NCI-H1436 treated with DMSO at 0.1 percent for 48 hours (cell line): ENCODE measurements at regions not wholly inside any gene's neighbourhood (a gene's known extent, or its start where the extent isn't known, plus 50 kb on each side); places are given as distances from the start of the nearest gene placed in this dataset.
"Not testable (repeated sequence)": the region's sequence is repeated elsewhere in the genome, so short reads cannot be mapped to it uniquely, and the experiment has no call there.

Experiments used
- DNase-seq: peaks from one replicate; lab custom pipeline; 2025; lab: John Stamatoyannopoulos, UW

DNA sequence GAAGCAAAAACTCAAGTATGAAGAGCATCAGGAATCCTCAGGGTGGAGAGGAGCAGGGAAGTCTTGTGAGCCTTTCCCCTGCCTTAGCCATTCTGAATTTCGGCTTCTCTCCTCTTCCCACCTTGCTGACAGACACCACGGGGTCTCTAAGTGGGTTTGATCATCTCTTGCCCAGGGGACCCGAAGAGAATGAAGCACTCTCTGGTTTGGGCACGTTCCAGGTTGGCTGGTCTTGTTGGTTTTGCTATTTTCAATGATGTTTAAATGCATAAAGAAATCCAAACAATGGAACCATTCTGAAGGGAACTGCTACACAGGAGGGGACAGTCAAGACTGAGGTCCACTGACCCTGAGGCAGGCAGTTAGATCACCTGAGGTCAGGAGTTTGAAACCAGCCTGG is 131.7 kb downstream of the PXDC1 start:
- DNase-seq, result no peak

DNA sequence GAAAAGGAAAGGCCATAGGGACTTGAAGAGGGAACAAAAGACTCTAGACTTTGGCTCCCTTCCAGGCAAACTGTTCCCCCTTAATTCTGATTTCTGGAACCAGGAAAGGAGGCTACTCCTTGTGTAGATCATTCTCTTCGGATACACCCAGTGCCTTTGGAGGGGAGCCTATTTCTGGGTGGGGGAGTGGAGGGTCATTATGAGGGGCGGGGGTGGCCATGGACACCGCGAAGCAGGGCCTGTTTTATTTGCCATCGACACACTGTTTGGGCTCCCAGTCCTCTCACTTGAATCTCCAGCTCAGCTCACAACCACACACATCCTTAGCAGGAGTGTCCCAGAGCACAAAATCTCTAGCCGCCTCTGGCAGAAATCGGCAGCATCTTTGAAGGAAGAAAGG is 132.3 kb downstream of the PXDC1 start:
- no peak for DNase-seq

DNA sequence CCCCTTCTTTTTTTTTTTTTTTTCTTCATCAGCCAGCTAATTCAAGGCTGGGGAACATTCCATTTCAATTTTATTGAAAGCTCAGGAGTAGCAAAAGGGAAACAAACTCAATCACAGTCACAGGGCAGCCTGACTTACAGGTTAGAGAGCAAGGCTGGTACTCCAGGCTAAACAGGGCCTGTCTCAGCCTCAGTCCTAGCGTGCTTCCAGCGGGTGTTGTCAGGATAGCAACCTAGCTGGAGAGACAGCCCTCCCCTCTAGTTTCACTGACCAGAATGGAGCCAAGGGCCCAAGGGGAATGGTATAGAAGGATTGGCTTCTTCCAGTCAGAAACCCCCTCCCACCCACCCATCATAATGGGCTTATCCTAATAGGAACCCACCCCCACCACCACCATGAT is 132.9 kb downstream of the PXDC1 start:
- DNase-seq, result no peak

DNA sequence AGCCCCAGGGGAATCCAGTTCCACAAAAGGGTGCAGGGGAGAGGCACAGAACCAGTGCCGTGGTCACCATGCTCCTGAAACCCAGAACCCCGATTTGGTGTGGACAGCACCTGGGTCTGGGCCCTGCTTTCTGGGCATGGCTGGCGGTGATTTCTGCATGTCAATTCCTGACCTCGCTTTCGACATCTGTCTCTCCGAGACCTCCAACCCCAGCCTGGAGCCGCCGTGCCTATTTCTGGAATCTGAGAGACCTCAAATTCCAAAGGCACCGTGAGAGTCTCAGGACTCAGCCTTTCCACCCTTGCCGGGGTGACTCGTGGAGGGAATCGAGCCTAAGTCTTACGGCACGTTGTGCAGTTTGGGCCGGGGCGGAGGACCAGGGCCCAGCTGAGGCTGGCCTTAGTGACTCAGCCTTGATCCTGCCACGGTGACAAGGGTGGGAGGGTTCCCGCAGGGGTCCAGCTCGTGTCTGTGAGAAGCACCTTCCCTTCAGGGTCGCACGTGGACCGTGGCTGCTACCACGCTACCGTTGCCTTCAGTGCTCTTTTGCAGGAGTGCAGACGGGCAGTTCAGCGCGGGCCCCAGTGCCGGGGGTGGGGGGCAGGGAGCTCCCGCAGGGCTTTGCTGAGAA is 133.7 kb downstream of the PXDC1 start:
- DNase-seq, result no peak

DNA sequence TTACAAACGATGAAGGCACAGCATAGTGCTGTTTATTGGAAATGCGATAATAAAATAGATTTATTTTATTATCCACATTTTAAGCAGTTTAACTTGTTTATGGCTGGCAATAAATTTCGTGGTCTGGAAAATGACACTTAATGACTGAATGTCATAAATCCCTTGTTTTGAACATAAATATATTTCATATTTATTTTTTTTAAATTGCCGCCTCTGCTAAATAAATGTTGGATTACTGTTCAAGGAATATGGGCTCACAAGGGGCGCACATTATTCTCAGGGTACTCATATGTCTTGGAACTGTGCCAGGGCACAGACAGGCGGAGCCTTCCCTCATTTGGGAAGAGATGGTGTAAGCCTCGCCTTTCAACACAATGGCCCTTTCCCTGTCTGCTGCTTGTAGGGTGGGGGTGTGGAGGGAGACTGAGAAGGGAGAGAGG is 134.3 kb downstream of the PXDC1 start:
- no peak for DNase-seq

DNA sequence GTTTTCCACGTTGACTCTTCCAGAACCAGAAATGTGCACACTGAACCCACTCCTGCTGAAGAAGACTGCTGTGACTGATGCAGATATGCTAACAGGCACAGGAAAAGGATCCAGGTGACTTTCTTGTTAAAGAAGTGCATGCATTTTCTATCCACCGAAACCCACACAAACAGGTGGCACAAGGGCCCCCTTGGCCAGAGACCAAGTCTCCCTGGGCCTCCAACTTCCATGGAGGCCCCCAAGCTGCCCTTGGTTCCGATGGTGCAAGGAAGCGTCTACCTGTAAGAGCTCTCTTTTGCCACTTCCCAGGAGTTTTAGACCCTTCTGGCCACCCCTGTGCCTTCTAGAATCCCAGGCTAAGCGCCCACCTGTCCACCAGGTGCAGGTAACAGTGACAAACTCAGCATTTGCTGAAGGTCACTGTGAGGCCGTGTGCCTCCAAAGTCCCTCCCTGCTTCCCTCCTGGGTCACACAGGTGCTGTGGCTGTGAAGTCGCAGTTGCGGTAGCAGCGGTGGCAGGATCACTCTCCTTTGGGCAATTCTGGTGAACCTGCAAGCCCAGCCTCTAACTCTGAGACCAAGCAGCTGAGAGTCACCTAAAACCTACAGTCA is 134.8 kb downstream of the PXDC1 start:
- DNase-seq, result no peak

DNA sequence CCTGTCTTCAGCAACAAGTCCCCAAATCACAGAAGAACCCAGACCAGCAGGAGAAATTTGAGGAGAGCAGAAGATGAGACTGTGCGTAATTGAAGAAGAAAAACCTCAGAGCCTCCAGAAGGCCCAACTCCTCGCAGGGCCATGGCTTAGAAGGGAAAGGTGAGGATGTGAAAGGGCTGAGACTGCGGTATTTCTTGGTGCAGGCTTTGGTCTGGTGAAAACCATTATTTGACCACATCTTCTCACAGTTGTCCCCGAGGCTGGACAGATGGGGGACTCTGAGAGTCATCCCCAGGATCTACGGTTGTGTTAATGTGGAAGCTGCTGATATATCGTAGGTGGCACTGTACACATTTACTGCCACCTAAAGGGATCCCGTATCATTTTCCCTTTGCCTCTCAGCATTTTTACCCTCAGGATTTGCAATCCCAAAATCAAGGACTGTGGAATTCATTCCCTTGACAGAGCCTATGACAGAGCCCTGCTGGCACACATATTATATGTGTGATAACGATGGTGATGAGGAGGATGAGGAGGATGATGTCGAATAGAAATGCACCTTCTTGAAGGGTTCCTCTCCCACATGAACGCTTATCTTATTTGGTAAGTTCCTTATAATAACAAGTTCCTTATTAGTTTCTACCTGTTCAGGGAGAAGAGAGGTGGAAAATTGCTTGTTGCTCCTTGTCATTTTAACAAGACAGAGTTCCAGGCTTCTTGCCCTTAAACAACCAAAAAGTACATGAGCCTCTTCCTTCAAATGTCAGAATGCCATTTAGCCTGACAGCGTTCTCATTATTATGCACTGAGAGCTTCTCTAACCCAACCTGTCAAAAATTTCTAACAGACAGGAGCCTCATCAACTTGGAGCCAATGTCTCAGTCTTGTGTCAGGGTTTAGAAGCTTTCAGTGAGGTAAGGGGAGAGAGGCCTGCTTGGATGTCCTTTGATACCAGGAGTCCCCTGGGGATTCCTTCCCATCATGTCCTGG is 135.8 kb downstream of the PXDC1 start:
- DNase-seq, result no peak

DNA sequence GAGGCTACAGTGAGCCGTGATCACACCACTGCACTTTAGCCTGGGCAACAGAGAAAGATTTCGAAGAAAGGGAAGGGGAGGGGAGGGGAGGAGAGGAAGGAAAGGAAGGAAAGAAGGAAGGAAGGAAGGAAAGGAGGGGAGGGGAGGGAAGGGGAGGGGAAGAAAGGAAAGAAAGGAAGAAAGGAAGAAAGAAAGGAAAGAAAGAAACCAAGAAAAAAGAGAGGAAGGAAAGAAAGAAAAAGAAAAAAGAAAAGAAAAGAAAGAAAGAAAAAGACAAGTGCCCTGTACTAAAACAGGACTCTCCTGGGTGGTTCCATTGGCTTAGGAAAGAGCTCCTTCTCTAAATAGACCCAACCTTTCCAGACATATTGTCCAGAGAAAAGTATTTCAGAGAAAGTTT is 136.6 kb downstream of the PXDC1 start:
- no peak for DNase-seq

DNA sequence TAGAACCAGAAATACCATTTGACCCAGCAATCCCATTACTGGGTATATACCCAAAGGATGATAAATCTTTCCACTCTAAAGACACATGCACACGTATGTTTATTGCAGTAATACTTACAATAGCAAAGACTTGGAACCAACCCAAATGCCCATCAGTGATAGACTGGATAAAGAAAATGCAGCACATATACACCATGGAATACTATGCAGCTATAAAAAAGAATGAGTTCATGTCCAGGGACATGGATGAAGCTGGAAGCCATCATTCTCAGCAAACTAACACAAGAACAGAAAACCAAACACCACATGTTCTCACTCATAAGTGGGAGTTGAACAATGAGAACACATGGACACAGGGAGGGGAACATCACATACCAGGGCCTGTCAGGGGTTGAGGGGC is 137.9 kb downstream of the PXDC1 start:
- DNase-seq, result not testable (repeated sequence)

DNA sequence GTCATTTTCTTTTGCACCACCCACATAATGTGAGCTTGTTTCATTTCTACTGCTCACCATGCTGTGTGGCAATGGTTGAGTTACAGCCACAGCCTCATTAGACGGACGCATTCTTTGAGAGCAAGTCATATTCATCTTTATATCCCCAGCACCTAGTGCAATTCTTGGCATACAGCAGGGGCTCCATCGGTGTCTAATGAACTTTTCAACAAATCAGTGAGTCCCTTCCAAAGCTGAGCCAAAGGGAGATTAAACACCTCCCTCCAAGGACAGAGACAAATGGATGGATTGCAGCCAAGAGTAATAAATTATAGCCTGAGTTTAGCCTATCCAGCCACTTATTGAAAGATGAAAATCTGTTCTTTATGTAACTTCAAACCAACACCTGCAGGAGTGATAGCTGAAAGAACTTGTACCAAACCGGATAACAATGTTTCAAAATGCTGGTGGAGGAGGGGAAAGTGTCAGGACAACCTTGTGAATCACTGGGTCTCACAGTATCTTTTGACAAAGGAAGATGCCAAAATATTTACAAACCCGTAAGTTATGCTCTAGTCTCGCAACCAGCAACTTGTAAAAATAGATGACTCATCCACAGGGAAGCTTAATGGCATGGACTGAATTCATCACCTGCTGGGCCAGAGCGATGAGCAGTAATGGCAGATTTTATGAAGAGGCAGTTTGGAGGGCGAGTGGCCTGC is 139.0 kb downstream of the PXDC1 start:
- DNase-seq, result no peak

DNA sequence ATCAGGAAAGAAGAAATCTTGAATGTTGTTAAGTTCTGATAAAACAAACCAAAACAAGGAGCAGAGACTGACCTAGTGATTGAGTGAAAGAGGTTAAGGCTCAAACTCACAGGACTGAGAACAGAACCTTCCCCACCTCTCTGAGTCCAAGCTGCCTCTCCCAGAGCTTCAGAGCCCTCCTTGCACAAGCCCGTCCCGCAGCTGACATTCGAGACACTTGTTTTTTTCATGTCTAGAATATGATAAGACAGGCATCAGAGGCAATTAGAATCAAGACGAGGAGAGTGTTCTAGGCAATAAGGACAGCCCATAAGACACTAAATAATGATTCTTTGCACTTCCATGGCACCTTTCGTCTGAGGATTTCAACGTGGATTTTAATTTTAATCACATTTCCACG is 140.6 kb downstream of the PXDC1 start:
- DNase-seq, result no peak

DNA sequence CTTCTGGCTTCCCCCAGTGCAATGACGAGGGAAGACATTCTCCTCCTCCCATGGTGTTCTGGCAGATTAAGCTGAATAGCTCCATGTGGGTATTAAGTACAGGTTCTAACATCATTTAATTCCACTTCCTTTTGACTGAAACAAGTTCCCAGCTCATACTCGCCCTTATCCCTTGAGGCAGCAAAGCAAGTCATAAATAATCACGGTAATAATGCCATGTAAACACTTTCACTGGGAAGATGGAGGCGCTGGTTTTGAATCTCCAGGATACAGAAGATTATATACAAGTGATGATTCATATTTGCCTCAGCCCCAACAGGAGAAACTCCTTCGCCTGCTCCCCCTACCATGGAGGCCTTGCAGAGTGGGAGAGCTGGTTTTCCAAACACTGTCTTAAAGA is 141.3 kb downstream of the PXDC1 start:
- DNase-seq, result no peak

DNA sequence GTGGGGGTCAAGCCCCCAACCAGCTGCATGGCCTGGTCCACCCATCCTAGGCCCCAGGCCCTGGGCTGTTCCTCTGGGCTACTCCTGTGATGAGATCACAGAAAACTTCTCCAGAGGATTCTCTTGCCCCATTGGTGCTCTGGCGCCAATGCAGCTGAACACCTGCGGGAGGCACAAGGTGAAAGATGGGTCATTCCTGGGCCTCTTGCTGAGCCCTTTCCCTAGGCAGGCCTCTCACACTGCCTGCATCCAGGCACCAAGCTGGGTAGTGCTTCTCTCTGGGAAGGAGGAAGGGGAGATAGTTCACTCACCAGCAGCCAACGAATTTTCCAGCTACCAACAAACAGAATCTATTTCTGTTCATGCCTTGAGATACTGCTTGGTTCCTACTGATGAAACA is 142.1 kb downstream of the PXDC1 start:
- DNase-seq, result no peak

DNA sequence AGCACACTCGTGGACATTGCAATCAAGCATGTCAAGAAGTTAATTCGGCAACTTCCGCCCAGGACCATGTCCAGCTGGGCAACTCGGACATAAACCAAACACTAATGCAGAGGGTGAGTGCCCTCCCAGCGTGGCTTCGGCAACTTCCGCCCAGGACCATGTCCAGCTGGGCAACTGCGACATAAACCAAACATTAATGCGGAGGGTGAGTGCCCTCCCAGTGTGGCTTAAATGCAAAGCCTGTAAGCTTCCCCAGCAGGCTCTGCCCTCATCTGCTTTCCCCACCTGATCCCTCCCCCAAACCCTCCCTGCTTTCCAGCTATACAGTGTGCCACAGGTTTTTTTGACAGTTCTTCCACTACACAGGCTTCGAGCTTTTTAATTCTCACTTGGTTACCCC is 143.4 kb downstream of the PXDC1 start:
- no peak for DNase-seq

DNA sequence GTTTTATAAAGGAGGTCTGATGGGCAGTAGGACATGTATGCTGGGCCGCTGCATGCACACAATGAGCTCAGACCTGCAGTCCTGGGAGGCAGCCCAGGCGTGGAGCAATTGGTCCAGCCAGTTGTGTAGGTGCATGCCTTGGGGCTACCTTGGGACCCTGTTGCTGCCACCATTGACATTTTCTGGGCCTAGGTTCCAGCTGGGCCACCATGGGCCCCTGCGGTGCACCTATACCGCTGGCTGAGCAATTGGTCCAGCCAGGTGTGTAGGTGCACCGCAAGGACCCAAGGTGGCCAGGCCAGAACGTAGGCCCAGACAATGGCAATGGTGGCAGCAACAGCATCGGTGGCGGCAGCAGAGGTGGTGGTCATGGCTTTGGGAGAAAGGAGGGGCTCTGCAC is 143.9 kb downstream of the PXDC1 start:
- no peak for DNase-seq

DNA sequence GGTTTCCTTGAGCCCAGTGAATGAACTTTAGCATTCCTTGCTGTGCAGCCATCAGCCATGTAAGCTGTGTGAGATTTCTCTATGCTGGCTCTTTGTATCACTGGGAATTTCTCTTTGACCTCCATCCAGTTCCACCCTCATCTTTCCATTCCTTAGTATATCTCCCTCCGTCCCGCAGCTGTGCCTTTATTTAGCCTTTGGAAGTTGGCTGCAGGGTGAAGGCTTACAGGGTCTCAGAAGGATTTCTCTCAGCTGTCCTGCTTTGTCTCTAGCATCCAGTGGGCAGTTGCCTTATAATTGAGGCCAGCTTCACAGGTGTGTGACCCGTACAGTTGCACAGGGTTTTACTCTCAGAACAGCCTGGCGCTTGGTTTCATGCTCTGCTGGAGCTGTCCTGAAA is 144.3 kb downstream of the PXDC1 start:
- DNase-seq, result no peak

DNA sequence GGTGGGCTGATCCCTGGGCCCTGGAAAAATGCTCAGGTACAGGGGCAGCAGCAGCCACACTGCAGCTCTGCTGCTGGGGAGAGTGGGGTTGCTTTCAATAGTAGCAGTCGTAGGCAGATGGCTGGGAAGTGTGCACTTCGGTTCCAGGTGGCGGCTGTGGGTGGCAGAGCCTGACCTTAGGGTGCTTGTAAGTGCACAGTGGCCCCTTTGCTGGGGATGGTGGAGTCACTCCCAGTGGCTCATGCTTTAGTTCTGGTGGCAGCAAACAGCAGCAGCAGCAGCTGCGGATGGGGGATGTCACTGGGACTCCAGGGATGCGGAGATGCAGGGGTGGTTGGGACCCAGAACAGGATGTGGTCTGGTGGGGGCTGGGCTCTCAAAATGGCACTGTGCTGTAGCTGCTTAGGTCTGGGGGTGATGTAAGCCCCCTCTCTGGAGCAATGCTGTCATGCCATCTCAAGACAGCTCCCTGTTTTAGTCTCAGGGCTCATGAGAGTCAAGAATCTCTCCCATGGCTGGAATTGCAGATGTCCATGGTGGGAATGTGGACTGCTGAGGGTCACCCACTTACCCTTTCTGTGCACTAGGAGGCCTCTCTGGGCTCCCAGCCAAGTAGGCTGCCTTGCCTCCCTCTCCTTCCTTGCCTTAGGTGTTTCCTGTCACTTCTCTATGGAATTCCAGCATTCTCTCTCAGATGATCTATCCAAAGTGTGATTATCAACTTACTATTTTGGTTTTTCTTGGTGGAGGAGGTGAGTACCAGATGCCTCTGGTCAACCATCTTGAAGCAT is 146.7 kb upstream of the SLC22A23 start:
- no peak for DNase-seq

DNA sequence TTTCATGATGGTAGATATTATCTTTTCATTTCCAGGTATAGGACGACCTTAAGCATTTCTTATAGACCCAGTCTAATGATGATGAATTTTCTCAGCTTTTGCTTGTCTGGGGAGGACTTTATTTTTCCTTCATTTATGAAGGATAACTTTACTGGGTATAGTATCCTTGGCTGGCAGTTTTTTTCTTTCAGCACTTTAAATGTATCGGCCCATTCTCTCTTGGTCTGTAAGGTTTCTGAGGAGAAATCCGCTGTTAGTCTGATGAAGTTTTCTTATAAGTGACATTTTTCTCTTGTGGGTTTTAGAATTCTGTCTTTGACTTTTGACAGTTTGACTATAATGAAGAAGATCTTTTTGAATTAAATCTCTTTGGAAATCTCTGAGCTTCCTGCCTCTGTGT is 144.7 kb upstream of the SLC22A23 start:
- DNase-seq, result no peak

DNA sequence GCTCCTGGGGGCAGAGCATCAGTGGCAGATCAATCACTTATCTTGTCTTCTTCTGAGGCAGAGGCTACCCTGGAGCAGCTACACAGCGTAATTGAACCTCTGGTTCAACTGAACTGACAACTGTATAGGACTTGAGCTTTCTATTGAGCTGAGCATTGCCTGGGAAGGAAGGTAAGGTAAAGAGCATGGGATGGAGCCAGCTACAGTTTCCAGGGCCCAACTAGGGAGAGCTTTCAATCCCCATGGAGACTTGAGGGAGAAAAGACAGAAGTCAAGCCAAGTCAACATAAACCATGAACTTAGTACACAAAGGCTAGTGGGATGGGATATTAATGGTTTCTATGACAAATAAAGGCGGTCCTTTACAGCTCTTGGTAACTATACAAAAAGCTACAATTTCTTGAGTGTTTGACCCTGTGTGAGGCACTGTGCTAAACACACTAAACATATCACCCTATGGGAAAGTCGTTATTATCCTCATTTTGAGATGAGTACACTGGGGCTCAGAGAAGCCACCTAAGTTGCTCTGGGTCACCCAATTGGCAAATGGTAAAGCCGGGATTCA is 140.7 kb upstream of the SLC22A23 start:
- no peak for DNase-seq

DNA sequence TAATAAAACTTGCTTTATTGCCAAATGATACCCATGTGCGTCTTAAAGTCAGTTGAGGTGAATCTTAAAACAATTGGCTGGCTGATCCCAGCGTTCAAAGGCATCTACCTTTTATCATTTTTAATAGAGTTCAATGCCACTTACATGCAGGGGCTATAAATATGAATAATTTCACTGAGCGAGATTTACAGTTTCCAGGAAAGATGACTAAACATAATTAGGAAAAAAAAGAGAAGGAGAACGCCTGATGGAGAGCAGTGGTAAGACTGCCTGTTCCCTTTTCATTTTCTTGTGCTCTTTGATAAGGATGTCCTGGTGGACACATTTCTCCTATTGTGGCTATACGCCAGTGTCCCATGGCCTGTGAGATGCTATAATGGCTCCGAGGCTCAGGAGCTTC is 139.9 kb upstream of the SLC22A23 start:
- DNase-seq, result no peak

DNA sequence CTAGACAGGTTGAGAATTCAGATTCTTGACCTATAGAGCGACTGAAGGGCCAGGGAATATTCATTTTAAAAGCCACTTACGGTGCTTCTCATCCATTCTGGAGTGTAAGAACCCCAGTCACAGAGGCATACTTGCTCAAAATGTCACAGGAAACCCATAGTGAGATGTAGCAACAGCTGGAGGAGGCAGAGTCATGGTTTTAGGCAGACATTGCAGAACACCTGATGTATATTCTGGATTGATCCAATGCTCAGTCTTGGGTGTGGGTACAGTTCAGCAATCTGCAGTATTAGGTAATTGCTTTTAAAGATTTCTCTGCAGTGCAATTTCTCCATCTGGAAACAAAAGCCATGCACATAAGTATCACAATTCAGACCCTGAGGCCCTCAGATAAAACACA is 137.4 kb upstream of the SLC22A23 start:
- DNase-seq, result no peak
